Sigmoid colon (tissue), 6 donors: ENCODE measurements at regions not wholly inside any gene's neighbourhood (a gene's known extent, or its start where the extent isn't known, plus 50 kb on each side); places are given as distances from the start of the nearest gene placed in this dataset.
"Not testable (repeated sequence)": the region's sequence is repeated elsewhere in the genome, so short reads cannot be mapped to it uniquely, and the experiment has no call there.

Experiments
- DNase-seq: peaks from one replicate; pipeline ENCODE4 v3.0.0-alpha.2; 2019
- H3K27ac ChIP-seq, 4 donors: fragments of 200-600 bp; sonication (generic); one replicate each; pipeline ENCODE4 v1.5.1; 2016 to 2019; ENCODE audit warnings: mild to moderate bottlenecking in 1 of 4
- H3K27me3 ChIP-seq, 3 donors: fragments of 200-600 bp; sonication (generic); one replicate each; pipeline ENCODE4 v1.5.1; 2019; ENCODE audit warnings: mild to moderate bottlenecking in 1 of 3
- H3K36me3 ChIP-seq, 4 donors: fragments of 200-600 bp; sonication (generic); one replicate each; pipeline ENCODE4 v1.5.1; 2016 to 2019
- H3K4me1 ChIP-seq, 4 donors: fragments of 200-600 bp; sonication (generic); one replicate each; pipeline ENCODE4 v1.5.1; 2017 to 2019
- H3K4me3 ChIP-seq, 4 donors: fragments of 200-600 bp; sonication (generic); one replicate each; pipeline ENCODE4 v1.5.1; 2017 to 2019; ENCODE audit warnings: mild to moderate bottlenecking in 2 of 4, moderate library complexity in 1 of 4
- H3K9me3 ChIP-seq, 4 donors: fragments of 200-600 bp in 3 of 4; sonication (generic) in 3 of 4; one replicate each; pipeline versions ENCODE4 v1.5.1 to v1.6.1; 2013 to 2019
- EP300 ChIP-seq, 4 donors: sonication (generic); formaldehyde crosslinking; IDR thresholded peaks; one replicate each; pipeline ENCODE4 v1.6.1; 2017; ENCODE audit warnings: antibody characterized with exemption in 4 of 4
- POLR2A ChIP-seq, 2 donors: fragments of 450-650 bp; IDR thresholded peaks; one replicate each; pipeline ENCODE4 v1.6.1; 2016; ENCODE audit warnings: antibody characterized with exemption in 2 of 2, mild to moderate bottlenecking in 2 of 2, moderate library complexity in 2 of 2
- POLR2AphosphoS5 ChIP-seq, 4 donors: sonication (generic); formaldehyde crosslinking; IDR thresholded peaks; one replicate each; pipeline ENCODE4 v1.6.1; 2017; ENCODE audit warnings: antibody characterized with exemption in 4 of 4
- WGBS, 2 donors: extraction: QIAGEN DNeasy Blood & Tissue Kit; methylation state at CpG; one replicate each; pipeline ENCODE4 v1.1.7; 2013; 5-methylcytosine and 5-hydroxymethylcytosine counted together
- intact Hi-C: fragments of 100-400 bp; cut with DNase I; formaldehyde crosslinking; loops from one replicate; pipeline ENCODE4 v1.15.1; 2023
- TF ChIP-seq, protein P1 (sequence below), 4 experiments: fragments of 450-650 bp in 3 of 4; fragments of 200-600 bp in 1 of 4; IDR thresholded peaks; one replicate each; pipeline ENCODE4 v1.5.1; 2016 to 2019; ENCODE audit warnings: antibody characterized with exemption in 4 of 4, mild to moderate bottlenecking in 3 of 4, moderate library complexity in 2 of 4
- donor health status: healthy with polysubstance abuse.
- donor health status: healthy.

DNA sequence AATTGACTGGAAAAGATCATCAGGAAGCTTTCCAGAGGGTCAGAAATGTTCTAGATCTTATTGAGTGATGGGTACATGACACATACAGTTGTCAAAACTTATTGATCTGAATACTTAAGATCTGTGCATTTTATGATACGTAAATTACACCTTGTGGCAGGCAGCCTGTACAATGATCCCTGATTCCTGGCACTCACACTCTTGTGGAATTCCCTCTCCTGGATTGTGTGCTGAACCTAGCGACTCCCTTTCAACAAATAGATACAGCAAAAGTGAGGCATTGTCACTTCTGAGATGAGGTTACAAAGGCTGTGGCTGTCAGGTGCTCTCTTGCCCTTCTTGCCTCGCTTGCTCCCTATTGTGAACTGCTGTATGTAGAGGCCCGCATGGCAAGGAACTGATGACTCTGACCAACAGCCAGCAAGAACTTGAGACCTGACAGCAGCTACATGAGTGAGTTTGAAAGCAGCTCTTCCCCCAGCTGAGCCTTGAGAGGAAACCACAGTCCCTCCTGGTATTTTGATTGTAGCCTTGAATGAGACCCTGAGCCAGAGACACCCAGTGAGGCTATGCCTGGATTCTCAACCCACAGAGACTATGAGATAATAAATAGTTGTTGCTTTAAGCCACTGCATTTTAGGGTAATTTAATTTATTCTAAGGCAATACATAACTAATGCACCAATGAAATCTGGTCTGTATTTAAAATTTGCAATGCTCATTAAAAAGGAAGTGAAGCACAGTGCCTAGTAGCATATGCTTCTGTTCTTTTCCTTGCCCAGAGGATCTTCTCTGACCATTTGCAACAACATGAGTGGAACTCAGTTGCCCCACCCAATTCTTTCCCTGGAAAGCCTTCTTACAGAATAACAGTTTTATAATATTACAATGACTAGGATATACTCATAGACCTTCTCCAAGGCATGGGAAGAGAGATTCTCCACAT is 60.5 kb upstream of the IZUMO1R start:
- WGBS, 2 donors, result 69 to 74% methylated on average over 4 of the region's 4 CpGs
- no peak for DNase-seq
- H3K27ac ChIP-seq, result no peak overlapping the region
- intact Hi-C loops, result no loop called here
- H3K4me1 ChIP-seq, result no peaks in the 10 kb centered on the region
- no peaks in the 10 kb centered on the region for H3K27me3 ChIP-seq
- no peak overlapping the region for H3K4me3 ChIP-seq
- H3K36me3 ChIP-seq, result no peaks in the 10 kb centered on the region
- no peak for TF ChIP-seq EP300 (IDR thresholded peaks at IDR 0.05)
- no peak for TF ChIP-seq POLR2A (IDR thresholded peaks at IDR 0.05)
- TF ChIP-seq, protein P1, sequence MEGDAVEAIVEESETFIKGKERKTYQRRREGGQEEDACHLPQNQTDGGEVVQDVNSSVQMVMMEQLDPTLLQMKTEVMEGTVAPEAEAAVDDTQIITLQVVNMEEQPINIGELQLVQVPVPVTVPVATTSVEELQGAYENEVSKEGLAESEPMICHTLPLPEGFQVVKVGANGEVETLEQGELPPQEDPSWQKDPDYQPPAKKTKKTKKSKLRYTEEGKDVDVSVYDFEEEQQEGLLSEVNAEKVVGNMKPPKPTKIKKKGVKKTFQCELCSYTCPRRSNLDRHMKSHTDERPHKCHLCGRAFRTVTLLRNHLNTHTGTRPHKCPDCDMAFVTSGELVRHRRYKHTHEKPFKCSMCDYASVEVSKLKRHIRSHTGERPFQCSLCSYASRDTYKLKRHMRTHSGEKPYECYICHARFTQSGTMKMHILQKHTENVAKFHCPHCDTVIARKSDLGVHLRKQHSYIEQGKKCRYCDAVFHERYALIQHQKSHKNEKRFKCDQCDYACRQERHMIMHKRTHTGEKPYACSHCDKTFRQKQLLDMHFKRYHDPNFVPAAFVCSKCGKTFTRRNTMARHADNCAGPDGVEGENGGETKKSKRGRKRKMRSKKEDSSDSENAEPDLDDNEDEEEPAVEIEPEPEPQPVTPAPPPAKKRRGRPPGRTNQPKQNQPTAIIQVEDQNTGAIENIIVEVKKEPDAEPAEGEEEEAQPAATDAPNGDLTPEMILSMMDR (IDR thresholded peaks at IDR 0.05), result no peak
- no peak for TF ChIP-seq POLR2AphosphoS5 (IDR thresholded peaks at IDR 0.05)
- peaks cover 0 to 2% (median 0%) of the 10 kb centered on the region in 4 donors for H3K9me3 ChIP-seq

DNA sequence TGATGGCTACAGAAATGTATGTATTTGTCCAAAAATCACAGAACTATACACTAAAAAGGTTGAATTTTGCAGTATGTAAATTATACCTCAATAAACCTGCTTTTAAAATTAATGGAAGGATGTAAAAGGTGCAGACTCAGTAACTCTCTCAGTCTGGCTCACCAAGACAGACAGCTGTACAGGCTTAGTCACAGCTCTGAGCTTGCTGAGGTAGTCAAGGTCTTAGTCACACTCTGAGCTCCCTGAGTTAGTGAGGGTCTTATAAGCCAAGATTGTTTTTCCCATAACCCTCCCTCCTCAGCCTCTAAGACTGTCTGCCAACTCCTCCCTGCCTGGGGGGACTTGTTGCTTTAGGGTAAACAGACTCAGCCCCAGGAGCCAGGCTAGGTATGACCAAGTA is 59.3 kb upstream of the IZUMO1R start:
- intact Hi-C loops, result no loop called here
- Histone ChIP-seq H3K4me1 (no peaks in the 10 kb centered on the region), H3K4me3 (no peak overlapping the region), H3K27ac (no peak overlapping the region), H3K27me3 (no peaks in the 10 kb centered on the region), H3K9me3 (no peaks in the 10 kb centered on the region), H3K36me3 (no peaks in the 10 kb centered on the region)
- TF ChIP-seq, protein P1 (IDR thresholded peaks at IDR 0.05), result no peak
- no peak for TF ChIP-seq POLR2A (IDR thresholded peaks at IDR 0.05)
- TF ChIP-seq EP300 (IDR thresholded peaks at IDR 0.05), result no peak
- TF ChIP-seq POLR2AphosphoS5 (IDR thresholded peaks at IDR 0.05), result no peak
- DNase-seq, result no peak

DNA sequence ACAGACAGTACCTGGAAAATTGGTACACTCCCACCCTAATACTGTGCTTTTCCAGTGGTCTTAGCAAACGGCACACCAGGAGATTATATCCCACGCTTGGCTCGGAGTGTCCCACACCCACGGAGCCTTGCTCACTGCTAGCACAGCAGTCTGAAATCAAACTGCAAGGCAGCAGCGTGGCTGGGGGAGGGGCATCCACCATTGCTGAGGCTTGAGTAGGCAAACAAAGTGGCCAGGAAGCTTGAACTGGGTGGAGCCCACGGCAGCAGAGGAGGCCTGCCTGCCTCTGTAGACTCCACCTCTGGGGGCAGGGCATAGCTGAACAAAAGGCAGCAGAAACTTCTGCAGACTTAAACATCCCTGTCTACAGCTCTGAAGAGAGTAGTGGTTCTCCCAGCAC is 56.1 kb upstream of the IZUMO1R start:
- intact Hi-C loops, DNase-seq, H3K27ac ChIP-seq, H3K4me3 ChIP-seq, H3K27me3 ChIP-seq, H3K36me3 ChIP-seq, H3K4me1 ChIP-seq, H3K9me3 ChIP-seq: not testable (repeated sequence)
- WGBS, 2 donors, result 86 to 91% methylated on average over 6 of the region's 6 CpGs

GRCh38 chr11:94254214-94254613 is 50.2 kb upstream of the IZUMO1R start:
- WGBS, 2 donors, result 95 to 98% methylated on average over 1 of the region's 1 CpG
- TF ChIP-seq POLR2A (IDR thresholded peaks at IDR 0.05), result no peak
- TF ChIP-seq, protein P1 (IDR thresholded peaks at IDR 0.05), result no peak
- no peak for TF ChIP-seq EP300 (IDR thresholded peaks at IDR 0.05)
- TF ChIP-seq POLR2AphosphoS5 (IDR thresholded peaks at IDR 0.05), result no peak
- Histone ChIP-seq H3K4me1 (no peaks in the 10 kb centered on the region), H3K36me3 (no peaks in the 10 kb centered on the region), H3K27me3 (no peaks in the 10 kb centered on the region), H3K27ac (no peak overlapping the region), H3K4me3 (no peak overlapping the region), H3K9me3 (peaks cover 0 to 4% (median 1%) of the 10 kb centered on the region in 4 donors)
- no peak for DNase-seq
- intact Hi-C loops, result no loop called here
